SU-DHL-6 (cell line): ENCODE measurements at regions not wholly inside any gene's neighbourhood (a gene's known extent, or its start where the extent isn't known, plus 50 kb on each side); places are given as distances from the start of the nearest gene placed in this dataset.

Experiments
- H2AFZ ChIP-seq: fragments of 200-600 bp; sonication (generic); 2 replicates; pipeline ENCODE4 v1.6.1; 2014; ENCODE audit warnings: low read depth, mild to moderate bottlenecking, moderate library complexity, mixed read lengths, antibody characterized with exemption, low read length; ENCODE audit not compliant: severe bottlenecking
- H3F3A ChIP-seq: fragments of 200-600 bp; shearing (Covaris generic); 2 replicates; pipeline ENCODE4 v1.6.0; 2016; ENCODE audit warnings: antibody characterized with exemption, mild to moderate bottlenecking; ENCODE audit not compliant: insufficient read depth
- H3K27ac ChIP-seq: fragments of 200-600 bp; sonication (generic); 2 replicates; pipeline ENCODE4 v1.5.1; 2016; ENCODE audit warnings: low read depth, mild to moderate bottlenecking, low read length, moderate library complexity, mixed read lengths
- H3K27me3 ChIP-seq: fragments of 200-600 bp; sonication (generic), shearing (Covaris generic); 2 replicates; pipeline ENCODE4 v1.6.0; 2014; ENCODE audit warnings: mild to moderate bottlenecking, low read length
- H3K36me3 ChIP-seq: fragments of 200-600 bp; sonication (generic); 2 replicates; pipeline ENCODE4 v1.6.1; 2014; ENCODE audit warnings: mild to moderate bottlenecking, low read length, mixed read lengths
- H3K4me2 ChIP-seq: fragments of 300-600, 200-600 bp; shearing (Covaris generic), sonication (generic); 2 replicates; pipeline ENCODE4 v1.6.0; 2014; ENCODE audit warnings: low read length, low read depth, mild to moderate bottlenecking; ENCODE audit not compliant: poor library complexity, severe bottlenecking
- H3K4me3 ChIP-seq: fragments of 200-600 bp; sonication (generic); 2 replicates; pipeline ENCODE4 v1.5.1; 2014; ENCODE audit warnings: antibody characterized with exemption, low read length, mild to moderate bottlenecking, mixed read lengths; ENCODE audit not compliant: insufficient read depth, poor library complexity, severe bottlenecking
- H3K79me2 ChIP-seq: fragments of 200-600 bp; sonication (generic); 2 replicates; pipeline ENCODE4 v1.6.1; 2014; ENCODE audit warnings: mild to moderate bottlenecking, low read length, moderate library complexity; ENCODE audit not compliant: insufficient read depth
- H3K9ac ChIP-seq: fragments of 200-600 bp; sonication (generic); 2 replicates; pipeline ENCODE4 v1.7.0; 2014; ENCODE audit warnings: mild to moderate bottlenecking, low read length
- H3K9me2 ChIP-seq: fragments of 200-600 bp; sonication (generic); replicated peaks from 2 replicates; pipeline ENCODE4 v1.6.1; 2014; ENCODE audit warnings: low read length; ENCODE audit not compliant: insufficient read depth
- H3K9me3 ChIP-seq: fragments of 200-600 bp; sonication (generic); 2 replicates; pipeline ENCODE4 v1.6.1; 2014; ENCODE audit warnings: low read length, mixed read lengths; ENCODE audit not compliant: insufficient read depth
- H4K20me1 ChIP-seq: fragments of 200-600 bp; sonication (generic); 2 replicates; pipeline ENCODE4 v1.6.1; 2014; ENCODE audit warnings: low read depth, mild to moderate bottlenecking, antibody characterized with exemption, low read length, moderate library complexity, mixed read lengths
- CTCF ChIP-seq: fragments of 200-600 bp; sonication (generic); IDR thresholded peaks from one replicate; pipeline ENCODE4 v1.5.1; 2017; ENCODE audit warnings: antibody characterized with exemption, mild to moderate bottlenecking, low read length, moderate library complexity; ENCODE audit not compliant: insufficient read depth, poor library complexity, severe bottlenecking
- EZH2phosphoT487 ChIP-seq: fragments of 200-600 bp; sonication (generic), shearing (Covaris generic); conservative IDR thresholded peaks from 2 replicates; pipeline ENCODE4 v1.6.1; 2018; ENCODE audit warnings: mild to moderate bottlenecking, antibody characterized with exemption, low read length, moderate library complexity, mixed read lengths

- Histone ChIP-seq H3K9ac (no peak overlapping the region), H2AFZ (no peak overlapping the region), H3K9me3 (no peaks in the 10 kb centered on the region; the same call in 1 of the 2 replicates), H3K27me3 (no peaks in the 10 kb centered on the region), H3K4me2 (no peak overlapping the region), H3K9me2 (no peaks in the 10 kb centered on the region), H3F3A (peaks cover 34% of the 10 kb centered on the region), H3K36me3 (peaks cover 6% of the 10 kb centered on the region; the same call in 1 of the 2 replicates), H3K4me3 (no peak overlapping the region), H3K27ac (no peak overlapping the region), H3K79me2 (no peaks in the 10 kb centered on the region), H4K20me1 (no peaks in the 10 kb centered on the region)
- no peak for TF ChIP-seq CTCF
- no peak for TF ChIP-seq EZH2phosphoT487
These were observed 193.7 kb upstream of the CFAP20DC start for GRCh38 chr3:59243476-59243875.

- Histone ChIP-seq H3K9me3 (no peaks in the 10 kb centered on the region), H3K9me2 (no peaks in the 10 kb centered on the region), H3K36me3 (no peaks in the 10 kb centered on the region), H4K20me1 (no peaks in the 10 kb centered on the region), H3F3A (peaks cover 9% of the 10 kb centered on the region), H3K9ac (no peak overlapping the region), H3K79me2 (no peaks in the 10 kb centered on the region), H2AFZ (no peak overlapping the region), H3K27me3 (no peaks in the 10 kb centered on the region), H3K4me2 (no peak overlapping the region), H3K27ac (no peak overlapping the region), H3K4me3 (no peak overlapping the region)
- no peak for TF ChIP-seq CTCF
- TF ChIP-seq EZH2phosphoT487: no peak
These were observed 190.9 kb upstream of the CFAP20DC start for GRCh38 chr3:59240666-59241255.

- no peak overlapping the region for H3K27ac ChIP-seq
- H2AFZ ChIP-seq: no peak overlapping the region
- no peak overlapping the region for H3K4me3 ChIP-seq
These were observed 187.3 kb upstream of the CFAP20DC start for GRCh38 chr3:59237121-59237520.

More at GRCh38 chr3:59237121-59237520, 187.3 kb upstream of the CFAP20DC start:
- Histone ChIP-seq H3F3A (no peaks in the 10 kb centered on the region), H3K36me3 (no peaks in the 10 kb centered on the region), H3K4me2 (no peak overlapping the region), H3K79me2 (no peaks in the 10 kb centered on the region), H3K9me2 (no peaks in the 10 kb centered on the region), H3K9me3 (no peaks in the 10 kb centered on the region), H3K9ac (no peak overlapping the region), H4K20me1 (no peaks in the 10 kb centered on the region), H3K27me3 (no peaks in the 10 kb centered on the region)
- TF ChIP-seq CTCF (no peak), EZH2phosphoT487 (no peak)
